ENCODE measurements at regions not wholly inside any gene's neighbourhood (a gene's known extent, or its start where the extent isn't known, plus 50 kb on each side); places are given as distances from the start of the nearest gene placed in this dataset.

DNA sequence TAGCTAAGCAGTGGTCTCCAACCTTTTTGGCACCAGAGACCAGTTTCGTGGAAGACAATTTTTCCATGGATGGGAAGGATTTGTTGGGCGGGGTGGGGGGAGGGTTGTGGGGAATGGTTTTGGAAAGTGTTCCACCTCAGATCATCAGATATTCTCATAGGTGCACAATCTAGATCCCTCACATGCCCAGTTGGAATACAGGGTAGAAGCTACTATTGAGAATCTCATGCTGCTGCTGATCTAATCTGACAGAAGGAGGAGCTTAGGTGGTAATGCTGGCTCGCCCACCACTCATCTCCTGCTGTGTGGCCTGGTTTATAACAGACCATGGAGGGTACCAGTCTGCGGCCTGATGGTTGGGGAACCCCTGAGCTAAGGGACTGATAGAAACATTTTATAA lies 662.7 kb upstream of the RGMB start:
- TF ChIP-seq RARB (CRISPR knock-in tag; IDR thresholded peaks at IDR 0.05) (no peak), ZC3H10 (CRISPR knock-in tag; IDR thresholded peaks at IDR 0.05) (no peak), ESRRG (CRISPR knock-in tag; IDR thresholded peaks at IDR 0.05) (no peak), ZNF70 (CRISPR knock-in tag; IDR thresholded peaks at IDR 0.05) (no peak), ZFP3 (CRISPR knock-in tag; IDR thresholded peaks at IDR 0.05) (no peak)
- TF ChIP-seq, protein P1, sequence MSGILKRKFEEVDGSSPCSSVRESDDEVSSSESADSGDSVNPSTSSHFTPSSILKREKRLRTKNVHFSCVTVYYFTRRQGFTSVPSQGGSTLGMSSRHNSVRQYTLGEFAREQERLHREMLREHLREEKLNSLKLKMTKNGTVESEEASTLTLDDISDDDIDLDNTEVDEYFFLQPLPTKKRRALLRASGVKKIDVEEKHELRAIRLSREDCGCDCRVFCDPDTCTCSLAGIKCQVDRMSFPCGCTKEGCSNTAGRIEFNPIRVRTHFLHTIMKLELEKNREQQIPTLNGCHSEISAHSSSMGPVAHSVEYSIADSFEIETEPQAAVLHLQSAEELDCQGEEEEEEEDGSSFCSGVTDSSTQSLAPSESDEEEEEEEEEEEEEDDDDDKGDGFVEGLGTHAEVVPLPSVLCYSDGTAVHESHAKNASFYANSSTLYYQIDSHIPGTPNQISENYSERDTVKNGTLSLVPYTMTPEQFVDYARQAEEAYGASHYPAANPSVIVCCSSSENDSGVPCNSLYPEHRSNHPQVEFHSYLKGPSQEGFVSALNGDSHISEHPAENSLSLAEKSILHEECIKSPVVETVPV (CRISPR knock-in tag; IDR thresholded peaks at IDR 0.05), result no peak
- TF ChIP-seq, protein P2, sequence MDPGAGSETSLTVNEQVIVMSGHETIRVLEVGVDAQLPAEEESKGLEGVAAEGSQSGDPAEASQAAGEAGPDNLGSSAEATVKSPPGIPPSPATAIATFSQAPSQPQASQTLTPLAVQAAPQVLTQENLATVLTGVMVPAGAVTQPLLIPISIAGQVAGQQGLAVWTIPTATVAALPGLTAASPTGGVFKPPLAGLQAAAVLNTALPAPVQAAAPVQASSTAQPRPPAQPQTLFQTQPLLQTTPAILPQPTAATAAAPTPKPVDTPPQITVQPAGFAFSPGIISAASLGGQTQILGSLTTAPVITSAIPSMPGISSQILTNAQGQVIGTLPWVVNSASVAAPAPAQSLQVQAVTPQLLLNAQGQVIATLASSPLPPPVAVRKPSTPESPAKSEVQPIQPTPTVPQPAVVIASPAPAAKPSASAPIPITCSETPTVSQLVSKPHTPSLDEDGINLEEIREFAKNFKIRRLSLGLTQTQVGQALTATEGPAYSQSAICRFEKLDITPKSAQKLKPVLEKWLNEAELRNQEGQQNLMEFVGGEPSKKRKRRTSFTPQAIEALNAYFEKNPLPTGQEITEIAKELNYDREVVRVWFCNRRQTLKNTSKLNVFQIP (CRISPR knock-in tag; IDR thresholded peaks at IDR 0.05; ENCODE audit: borderline replicate concordance, low read depth), result no peak
